ENCODE measurements at regions not wholly inside any gene's neighbourhood (a gene's known extent, or its start where the extent isn't known, plus 50 kb on each side); places are given as distances from the start of the nearest gene placed in this dataset.
A peak's percentile ranks its signal among the peaks of the same experiment; 100 is the strongest.

DNA sequence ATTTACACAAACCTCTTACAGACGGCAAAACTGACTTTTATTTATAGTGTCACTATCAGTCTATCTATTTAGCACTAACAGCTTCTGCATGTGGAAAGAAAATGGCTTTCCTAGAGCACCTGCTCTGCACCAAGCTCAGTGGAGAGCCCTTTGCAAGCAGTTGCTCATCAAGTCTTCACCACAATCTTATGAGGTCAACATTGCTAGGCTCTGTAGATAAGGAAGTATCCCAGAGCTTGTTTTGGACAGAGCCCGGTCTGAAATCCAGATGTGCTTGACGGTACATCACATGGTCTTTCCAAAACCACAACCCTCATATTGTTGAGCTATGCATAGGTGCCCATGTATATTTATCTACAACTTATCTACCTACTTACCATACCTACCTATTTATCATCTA, 572.7 kb upstream of the CDH5 start:
- 64% methylated on average over 3 of the region's 3 CpGs for WGBS
- no peaks in the 10 kb centered on the region for H3K4me1 ChIP-seq (ENCODE audit: control insufficient read depth in 2 of 2, insufficient read depth in 2 of 2, low read length in 2 of 2)
- no peak overlapping the region for H3K4me3 ChIP-seq (ENCODE audit: low read length in 2 of 2)
- H3K36me3 ChIP-seq (ENCODE audit: control insufficient read depth in 2 of 2, insufficient read depth in 2 of 2, low read length in 1 of 2) = no peaks in the 10 kb centered on the region
- DNase-seq (ENCODE audit: low read depth in 6 of 9, low spot score in 9 of 9) = no peak
- H3K27me3 ChIP-seq (ENCODE audit: control insufficient read depth in 2 of 2, insufficient read depth in 1 of 2, low read length in 1 of 2) = no peaks in the 10 kb centered on the region
- no peaks in the 10 kb centered on the region for H3K9me3 ChIP-seq (ENCODE audit: control insufficient read depth in 2 of 2, insufficient read depth in 1 of 2, low read length in 1 of 2)
- H3K27ac ChIP-seq (ENCODE audit: low read depth in 1 of 2, low read length in 1 of 2) = no peak overlapping the region

DNA sequence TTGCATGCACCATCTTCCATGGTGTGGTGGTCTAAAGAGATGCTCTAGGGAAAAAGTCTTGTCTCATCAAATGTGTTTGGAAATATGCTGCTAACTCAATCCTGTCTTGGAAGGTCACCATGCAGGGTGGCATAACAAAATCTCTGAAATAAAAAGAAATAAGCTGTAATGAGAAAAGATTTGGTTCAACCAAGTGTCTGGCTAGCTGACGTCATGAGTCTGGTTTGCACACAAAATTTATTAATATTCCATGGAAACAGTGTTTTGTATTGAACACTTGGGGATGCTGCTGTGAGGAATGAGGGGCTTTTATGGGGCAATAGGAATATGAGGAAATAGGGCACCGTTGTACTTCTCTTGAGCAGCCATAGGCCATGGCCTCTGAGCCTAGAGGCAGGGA, 575.7 kb upstream of the CDH5 start:
- no peaks in the 10 kb centered on the region for H3K9me3 ChIP-seq (ENCODE audit: control insufficient read depth in 2 of 2, insufficient read depth in 1 of 2, low read length in 1 of 2)
- H3K27me3 ChIP-seq (ENCODE audit: control insufficient read depth in 2 of 2, insufficient read depth in 1 of 2, low read length in 1 of 2) = no peaks in the 10 kb centered on the region
- no peaks in the 10 kb centered on the region for H3K4me1 ChIP-seq (ENCODE audit: control insufficient read depth in 2 of 2, insufficient read depth in 2 of 2, low read length in 2 of 2)
- WGBS = 91% methylated on average over 2 of the region's 2 CpGs
- H3K36me3 ChIP-seq (ENCODE audit: control insufficient read depth in 2 of 2, insufficient read depth in 2 of 2, low read length in 1 of 2) = no peaks in the 10 kb centered on the region
- H3K27ac ChIP-seq (ENCODE audit: low read depth in 1 of 2, low read length in 1 of 2) = no peak overlapping the region
- H3K4me3 ChIP-seq (ENCODE audit: low read length in 2 of 2) = no peak overlapping the region
- DNase-seq (ENCODE audit: low read depth in 6 of 9, low spot score in 9 of 9) = no peak

DNA sequence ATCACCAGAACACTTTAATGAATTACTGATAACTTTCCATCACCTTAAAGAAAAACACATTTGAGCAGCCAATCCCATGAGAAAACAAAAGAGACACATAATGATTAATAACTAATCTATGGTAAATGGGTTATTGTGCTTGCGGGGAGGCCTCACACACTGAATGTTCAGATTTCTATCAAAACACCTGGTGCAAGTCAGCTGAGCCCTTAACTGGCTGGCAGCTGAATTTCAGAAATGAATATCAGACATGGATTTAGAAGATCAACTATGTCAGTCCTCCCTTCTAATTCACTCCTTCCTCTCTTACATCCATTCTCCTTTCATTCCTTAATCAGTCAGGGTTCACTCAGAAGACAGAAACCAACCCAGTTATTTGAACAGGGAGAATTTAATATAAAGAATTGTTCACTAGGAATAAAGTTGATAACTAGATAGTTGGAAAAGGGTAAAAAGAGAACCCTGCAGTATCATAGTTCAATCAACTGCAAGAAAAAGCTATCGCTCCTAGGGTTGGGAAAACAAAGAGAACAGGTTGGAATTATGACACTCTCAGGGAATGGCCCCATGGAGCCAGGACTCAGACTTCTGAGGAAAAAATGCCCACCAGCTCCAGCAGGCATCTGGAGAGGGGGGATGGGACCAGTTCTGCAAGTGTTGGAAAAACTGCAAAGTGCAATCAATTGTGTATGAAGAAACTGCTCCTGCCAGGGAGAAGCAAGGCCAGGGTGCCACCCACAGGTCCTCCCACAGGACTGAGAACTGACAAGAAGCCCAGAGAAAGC, 577.1 kb upstream of the CDH5 start:
- WGBS = 97% methylated on average over 2 of the region's 2 CpGs
- DNase-seq (ENCODE audit: low read depth in 6 of 9, low spot score in 9 of 9) = no peak
- no peak overlapping the region for H3K4me3 ChIP-seq (ENCODE audit: low read length in 2 of 2)

DNA sequence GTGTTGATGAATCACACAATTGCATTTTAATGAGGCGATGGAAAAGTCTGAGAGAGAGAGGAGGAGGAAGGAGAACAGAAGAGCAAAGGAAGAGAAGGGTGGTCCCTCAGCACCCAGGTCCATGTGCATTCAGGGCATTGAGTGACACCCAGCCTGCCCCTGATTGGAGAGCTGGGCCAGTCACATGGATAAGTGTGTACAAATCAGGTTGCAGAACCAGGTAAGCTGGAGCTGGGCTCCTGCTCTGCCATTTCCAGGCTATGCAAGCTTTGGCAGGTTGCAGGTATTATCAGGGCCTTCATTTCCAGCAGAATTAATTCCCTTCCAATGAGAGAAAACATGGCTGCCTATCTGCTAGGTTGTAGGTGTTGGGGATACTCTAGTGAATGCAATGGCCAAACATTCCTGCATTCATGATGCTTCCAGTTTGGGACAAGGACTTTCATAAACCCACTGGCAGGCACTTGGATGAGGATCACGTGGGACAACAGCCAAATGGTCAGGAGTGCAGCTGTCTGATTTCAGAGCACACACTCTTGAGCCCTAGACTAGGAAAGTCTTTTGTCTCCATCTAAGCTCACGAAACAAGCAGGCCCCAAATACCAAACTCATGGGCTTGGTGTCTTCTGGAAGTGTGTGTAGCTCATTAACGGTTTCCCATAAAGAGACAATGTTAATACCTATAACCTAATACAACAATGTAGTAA, 577.9 kb upstream of the CDH5 start:
- no peak for DNase-seq (ENCODE audit: low read depth in 6 of 9, low spot score in 9 of 9)
- no peaks in the 10 kb centered on the region for H3K36me3 ChIP-seq (ENCODE audit: control insufficient read depth in 2 of 2, insufficient read depth in 2 of 2, low read length in 1 of 2)
- no peaks in the 10 kb centered on the region for H3K27me3 ChIP-seq (ENCODE audit: control insufficient read depth in 2 of 2, insufficient read depth in 1 of 2, low read length in 1 of 2)
- H3K27ac ChIP-seq (ENCODE audit: low read depth in 1 of 2, low read length in 1 of 2) = no peak overlapping the region
- no peaks in the 10 kb centered on the region for H3K9me3 ChIP-seq (ENCODE audit: control insufficient read depth in 2 of 2, insufficient read depth in 1 of 2, low read length in 1 of 2)
- no peak overlapping the region for H3K4me3 ChIP-seq (ENCODE audit: low read length in 2 of 2)
- WGBS = 88% methylated on average over 4 of the region's 4 CpGs
- no peaks in the 10 kb centered on the region for H3K4me1 ChIP-seq (ENCODE audit: control insufficient read depth in 2 of 2, insufficient read depth in 2 of 2, low read length in 2 of 2)

More for the DNA sequence above, 577.1 kb upstream of the CDH5 start:
- Histone ChIP-seq H3K27me3 (ENCODE audit: control insufficient read depth in 2 of 2, insufficient read depth in 1 of 2, low read length in 1 of 2) (no peaks in the 10 kb centered on the region), H3K9me3 (ENCODE audit: control insufficient read depth in 2 of 2, insufficient read depth in 1 of 2, low read length in 1 of 2) (no peaks in the 10 kb centered on the region), H3K36me3 (ENCODE audit: control insufficient read depth in 2 of 2, insufficient read depth in 2 of 2, low read length in 1 of 2) (no peaks in the 10 kb centered on the region), H3K4me1 (ENCODE audit: control insufficient read depth in 2 of 2, insufficient read depth in 2 of 2, low read length in 2 of 2) (no peaks in the 10 kb centered on the region), H3K27ac (ENCODE audit: low read depth in 1 of 2, low read length in 1 of 2) (no peak overlapping the region)

DNA sequence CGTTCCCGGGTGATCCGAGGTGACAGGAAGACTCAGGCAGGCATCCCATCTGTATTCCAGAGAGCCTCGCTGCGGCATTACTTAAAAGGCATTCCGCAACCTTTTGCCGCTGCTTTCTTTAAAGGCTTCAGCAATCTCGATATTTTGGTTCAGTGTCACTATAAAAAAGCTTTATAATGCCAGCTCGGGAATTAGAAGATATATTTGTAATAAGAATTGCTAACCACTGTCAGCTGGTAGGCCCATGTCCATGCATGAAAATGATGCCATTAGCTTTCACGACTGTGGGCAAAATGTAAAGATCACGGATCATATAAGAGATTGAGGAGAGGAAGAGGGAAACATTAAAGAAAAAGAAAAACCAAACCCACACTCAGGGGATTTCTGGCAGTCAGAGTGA, 578.6 kb upstream of the CDH5 start:
- H3K27me3 ChIP-seq (ENCODE audit: control insufficient read depth in 2 of 2, insufficient read depth in 1 of 2, low read length in 1 of 2) = no peaks in the 10 kb centered on the region
- H3K4me3 ChIP-seq (ENCODE audit: low read length in 2 of 2) = no peak overlapping the region
- no peaks in the 10 kb centered on the region for H3K36me3 ChIP-seq (ENCODE audit: control insufficient read depth in 2 of 2, insufficient read depth in 2 of 2, low read length in 1 of 2)
- H3K9me3 ChIP-seq (ENCODE audit: control insufficient read depth in 2 of 2, insufficient read depth in 1 of 2, low read length in 1 of 2) = no peaks in the 10 kb centered on the region
- no peak overlapping the region for H3K27ac ChIP-seq (ENCODE audit: low read depth in 1 of 2, low read length in 1 of 2)
- DNase-seq (ENCODE audit: low read depth in 6 of 9, low spot score in 9 of 9) = no peak
- 94% methylated on average over 11 of the region's 11 CpGs for WGBS
- H3K4me1 ChIP-seq (ENCODE audit: control insufficient read depth in 2 of 2, insufficient read depth in 2 of 2, low read length in 2 of 2) = no peaks in the 10 kb centered on the region

DNA sequence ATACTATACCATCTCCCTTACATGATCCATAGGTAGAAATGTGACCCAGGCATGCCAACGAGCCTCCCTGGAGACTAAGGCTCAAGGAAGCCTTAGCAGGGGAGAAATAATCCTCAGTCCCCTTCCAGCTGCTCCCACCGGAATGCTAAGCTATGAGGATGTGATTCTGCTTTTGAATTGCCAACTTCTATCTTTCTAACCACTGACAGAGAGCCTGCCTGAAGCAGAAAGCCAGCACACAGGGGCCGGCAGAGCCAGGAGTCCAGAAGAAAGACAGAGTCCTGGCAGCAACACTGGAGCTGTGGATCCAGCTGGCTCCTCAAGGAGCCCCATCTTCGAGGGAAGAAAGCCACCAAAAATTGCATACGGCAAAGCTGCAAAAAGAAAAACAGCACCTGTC, 579.6 kb upstream of the CDH5 start:
- H3K9me3 ChIP-seq (ENCODE audit: control insufficient read depth in 2 of 2, insufficient read depth in 1 of 2, low read length in 1 of 2) = no peaks in the 10 kb centered on the region
- no peak overlapping the region for H3K27ac ChIP-seq (ENCODE audit: low read depth in 1 of 2, low read length in 1 of 2)
- 85% methylated on average over 5 of the region's 5 CpGs for WGBS
- no peak overlapping the region for H3K4me3 ChIP-seq (ENCODE audit: low read length in 2 of 2)
- DNase-seq (ENCODE audit: low read depth in 6 of 9, low spot score in 9 of 9) = no peak
- H3K27me3 ChIP-seq (ENCODE audit: control insufficient read depth in 2 of 2, insufficient read depth in 1 of 2, low read length in 1 of 2) = no peaks in the 10 kb centered on the region
- H3K36me3 ChIP-seq (ENCODE audit: control insufficient read depth in 2 of 2, insufficient read depth in 2 of 2, low read length in 1 of 2) = no peaks in the 10 kb centered on the region
- no peaks in the 10 kb centered on the region for H3K4me1 ChIP-seq (ENCODE audit: control insufficient read depth in 2 of 2, insufficient read depth in 2 of 2, low read length in 2 of 2)

DNA sequence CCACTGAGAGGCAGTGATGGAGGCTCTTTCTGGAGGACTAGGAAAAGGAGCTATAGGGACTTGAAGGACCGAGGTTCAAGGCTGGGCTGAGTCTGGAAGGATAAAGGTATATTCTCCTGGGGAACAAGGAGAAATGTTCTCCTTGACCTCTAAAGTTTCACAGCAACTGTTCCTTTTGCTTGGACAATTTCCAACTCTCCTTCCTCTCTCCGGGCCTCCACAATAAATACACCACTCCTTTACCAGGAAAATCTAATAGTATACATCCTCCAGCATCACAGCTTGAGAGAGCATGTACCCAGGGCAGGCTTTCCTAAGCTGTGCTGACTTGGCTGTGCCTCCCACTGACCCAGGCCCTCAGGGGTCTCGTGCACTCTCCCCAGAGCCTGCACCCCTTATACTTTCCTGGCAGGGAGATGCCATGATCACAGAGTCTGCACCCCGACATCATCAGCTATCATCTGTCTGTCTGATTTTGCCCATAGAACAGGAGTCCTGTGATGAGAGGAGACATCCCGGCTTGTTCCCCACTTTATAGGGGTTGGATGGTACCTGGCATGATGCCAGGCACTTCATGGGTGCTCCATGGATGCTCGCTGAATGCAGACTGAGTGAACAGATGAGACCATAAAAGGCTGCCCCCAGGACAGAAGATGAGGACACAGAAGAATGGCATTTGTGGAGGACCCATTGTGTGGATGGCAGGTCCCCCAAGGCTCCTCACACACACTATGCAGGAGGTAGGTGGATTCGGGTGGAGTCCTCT, 582.6 kb upstream of the CDH5 start:
- Histone ChIP-seq H3K9me3 (ENCODE audit: control insufficient read depth in 2 of 2, insufficient read depth in 1 of 2, low read length in 1 of 2) (no peaks in the 10 kb centered on the region), H3K4me1 (ENCODE audit: control insufficient read depth in 2 of 2, insufficient read depth in 2 of 2, low read length in 2 of 2) (no peaks in the 10 kb centered on the region), H3K27ac (ENCODE audit: low read depth in 1 of 2, low read length in 1 of 2) (no peak overlapping the region), H3K4me3 (ENCODE audit: low read length in 2 of 2) (no peak overlapping the region), H3K36me3 (ENCODE audit: control insufficient read depth in 2 of 2, insufficient read depth in 2 of 2, low read length in 1 of 2) (no peaks in the 10 kb centered on the region), H3K27me3 (ENCODE audit: control insufficient read depth in 2 of 2, insufficient read depth in 1 of 2, low read length in 1 of 2) (no peaks in the 10 kb centered on the region)
- WGBS = 91% methylated on average over 7 of the region's 7 CpGs
- DNase-seq (ENCODE audit: low read depth in 6 of 9, low spot score in 9 of 9) = no peak

DNA sequence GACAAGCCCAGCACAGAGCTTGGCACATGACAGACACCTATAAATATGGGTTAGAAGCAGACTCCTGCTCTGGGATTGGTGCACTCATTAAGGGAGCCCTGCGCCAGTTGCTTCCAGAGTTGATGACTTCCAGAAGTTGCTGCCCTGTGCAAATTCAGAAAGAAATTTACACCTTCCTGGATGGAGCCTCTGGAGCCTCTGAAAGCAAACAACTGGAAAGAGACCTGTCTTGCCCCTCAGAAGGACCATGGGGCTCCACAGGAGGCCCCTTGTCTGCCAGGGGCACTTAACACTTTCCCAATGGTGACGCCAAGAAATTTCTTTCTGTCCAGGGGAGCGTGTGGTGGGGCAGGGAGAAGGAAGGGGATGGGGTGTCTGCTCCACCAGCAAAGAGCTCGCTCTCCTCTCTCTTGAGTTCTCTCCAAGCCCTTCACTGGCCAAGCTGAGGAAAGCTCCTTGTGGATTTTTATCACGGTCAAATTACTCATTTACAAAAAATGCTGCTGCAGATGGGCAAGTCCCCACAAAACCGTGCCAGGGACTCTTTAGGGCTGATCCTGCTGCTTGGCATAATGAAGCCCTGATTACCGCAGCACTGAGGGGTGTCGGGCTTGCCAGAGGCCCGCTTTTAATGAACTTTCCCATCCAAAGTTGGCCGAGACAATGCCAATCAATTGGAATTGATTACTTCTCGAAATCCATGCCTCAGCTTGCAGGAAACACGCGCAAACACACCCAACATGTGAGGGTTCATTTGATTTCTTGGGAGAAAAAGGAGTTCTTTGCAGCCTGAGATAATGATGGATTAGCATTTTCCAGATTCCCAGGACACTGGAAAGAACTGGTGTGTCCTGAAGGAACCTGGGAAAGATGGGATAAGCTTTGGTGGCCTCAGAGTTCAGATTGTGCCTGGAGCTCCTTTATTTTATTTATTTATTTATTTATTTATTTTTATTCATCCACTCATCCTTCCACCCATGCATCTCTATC, 583.6 kb upstream of the CDH5 start:
- Histone ChIP-seq H3K4me3 (ENCODE audit: low read length in 2 of 2) (no peak overlapping the region), H3K4me1 (ENCODE audit: control insufficient read depth in 2 of 2, insufficient read depth in 2 of 2, low read length in 2 of 2) (no peaks in the 10 kb centered on the region), H3K27ac (ENCODE audit: low read depth in 1 of 2, low read length in 1 of 2) (no peak overlapping the region), H3K36me3 (ENCODE audit: control insufficient read depth in 2 of 2, insufficient read depth in 2 of 2, low read length in 1 of 2) (no peaks in the 10 kb centered on the region), H3K27me3 (ENCODE audit: control insufficient read depth in 2 of 2, insufficient read depth in 1 of 2, low read length in 1 of 2) (no peaks in the 10 kb centered on the region), H3K9me3 (ENCODE audit: control insufficient read depth in 2 of 2, insufficient read depth in 1 of 2, low read length in 1 of 2) (no peaks in the 10 kb centered on the region)
- WGBS = 86% methylated on average over 13 of the region's 13 CpGs
- DNase-seq (ENCODE audit: low read depth in 6 of 9, low spot score in 9 of 9) = peak in 1 of 9 donors; percentile 5
